Fibroblast of mammary gland (primary cell): ENCODE measurements at regions not wholly inside any gene's neighbourhood (a gene's known extent, or its start where the extent isn't known, plus 50 kb on each side); places are given as distances from the start of the nearest gene placed in this dataset.

ENCODE experiments used
- DNase-seq: peaks from one replicate; pipeline ENCODE4 v3.0.0-alpha.2; 2010; ENCODE audit warnings: low read depth
- H3K4me3 ChIP-seq: 2 replicates; pipeline ENCODE4 v1.5.1; 2011; ENCODE audit warnings: low read depth, mild to moderate bottlenecking, low read length, moderate library complexity; ENCODE audit not compliant: control insufficient read depth
- CTCF ChIP-seq: conservative IDR thresholded peaks from 2 replicates; pipeline ENCODE4 v1.5.1; 2011; ENCODE audit warnings: low read depth, low read length, inconsistent platforms; ENCODE audit not compliant: control insufficient read depth, insufficient read depth

DNA sequence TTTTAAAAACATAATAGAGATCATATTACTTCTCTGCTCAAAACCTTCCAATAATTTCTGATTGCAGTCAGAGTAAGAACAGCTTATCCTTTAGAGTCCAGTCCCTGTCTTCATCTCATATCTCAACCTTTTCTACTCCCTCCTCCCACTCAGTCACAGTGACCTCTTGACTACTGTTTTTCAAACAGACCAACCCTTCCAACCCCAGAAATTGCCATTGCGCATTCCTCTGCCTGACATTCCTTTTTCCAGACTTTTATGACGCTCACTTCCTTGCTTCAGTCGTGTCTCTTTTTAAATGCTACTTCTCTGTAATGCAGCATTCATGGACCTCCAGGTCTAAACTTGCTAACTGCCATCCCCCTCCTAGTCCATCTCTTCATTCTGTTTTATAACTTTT is 800.5 kb downstream of the BRINP1 start:
- no peak for DNase-seq
- H3K4me3 ChIP-seq = no peak overlapping the region
- TF ChIP-seq CTCF = no peak

DNA sequence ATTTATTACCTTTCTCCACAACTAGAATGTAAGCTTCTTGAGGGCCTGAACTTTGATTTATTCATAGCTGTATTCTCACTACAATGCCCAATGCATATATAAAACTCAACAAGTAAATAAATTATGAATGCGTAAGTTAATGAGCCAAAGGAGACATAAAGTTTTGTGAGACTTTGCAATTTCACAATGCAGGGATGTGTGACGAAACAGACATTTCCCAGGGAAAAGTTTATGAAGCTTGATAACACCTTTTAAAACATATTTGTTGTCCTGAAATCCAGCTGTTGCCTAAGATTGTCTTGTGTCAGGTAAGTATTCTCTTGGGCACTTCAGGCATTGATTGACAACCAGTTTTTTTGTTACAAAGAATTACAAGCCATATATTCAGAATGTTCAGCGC is 800.1 kb downstream of the BRINP1 start:
- no peak for TF ChIP-seq CTCF
- DNase-seq = no peak
- no peak overlapping the region for H3K4me3 ChIP-seq

DNA sequence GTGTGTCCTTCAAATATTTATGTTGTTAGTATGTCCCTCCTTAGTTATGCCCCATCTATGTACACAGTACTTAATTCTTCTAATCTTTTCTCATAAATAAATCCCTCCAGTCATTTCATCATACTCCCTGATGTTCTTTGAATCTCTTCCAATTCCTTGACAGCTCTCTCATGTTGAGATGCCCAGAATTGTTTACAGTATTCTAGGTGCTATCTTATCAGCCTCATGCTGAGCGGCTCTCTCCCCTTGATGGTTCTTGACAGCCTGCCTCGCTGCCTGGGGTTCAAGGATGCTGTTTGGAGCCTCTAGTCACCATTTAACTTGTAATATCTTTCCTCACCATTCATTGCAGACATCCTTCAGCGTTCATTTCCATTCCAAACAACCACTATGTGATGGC is 799.2 kb downstream of the BRINP1 start:
- DNase-seq = no peak
- H3K4me3 ChIP-seq = no peak overlapping the region
- TF ChIP-seq CTCF = no peak

GRCh38 chr9:118575341-118576070 is 793.7 kb downstream of the BRINP1 start:
- no peak for TF ChIP-seq CTCF
- no peak overlapping the region for H3K4me3 ChIP-seq
- DNase-seq = peak; percentile 31

GRCh38 chr9:118577121-118577520 is 792.1 kb downstream of the BRINP1 start:
- peak; percentile 70 for DNase-seq
- no peak for TF ChIP-seq CTCF
- no peak overlapping the region for H3K4me3 ChIP-seq

DNA sequence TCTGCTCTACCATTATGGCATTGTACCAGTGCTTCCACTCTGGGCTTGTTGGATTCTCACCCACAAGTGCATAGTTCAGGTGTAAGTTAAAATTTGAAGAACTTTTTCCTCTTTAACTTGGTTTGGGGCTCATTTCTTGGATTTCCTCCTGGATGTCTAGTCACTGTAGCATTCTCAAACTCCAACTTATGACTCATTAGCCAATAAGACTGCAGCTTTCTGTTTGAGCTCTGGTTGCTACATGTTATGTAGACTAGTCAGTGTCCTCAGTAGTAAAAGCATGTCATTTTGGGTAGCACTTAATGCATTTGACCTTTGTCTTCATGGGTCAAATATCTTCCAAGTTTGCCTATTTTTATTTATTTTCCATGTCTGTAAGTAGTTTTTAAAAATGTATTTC is 790.8 kb downstream of the BRINP1 start:
- DNase-seq = peak; percentile 78
- H3K4me3 ChIP-seq = no peak overlapping the region
- TF ChIP-seq CTCF = no peak

GRCh38 chr9:118583414-118583813 is 785.8 kb downstream of the BRINP1 start:
- TF ChIP-seq CTCF = no peak
- H3K4me3 ChIP-seq = no peak overlapping the region
- no peak for DNase-seq
